Astrocyte (in vitro differentiated cells and primary cell): ENCODE measurements at regions not wholly inside any gene's neighbourhood (a gene's known extent, or its start where the extent isn't known, plus 50 kb on each side); places are given as distances from the start of the nearest gene placed in this dataset.
A peak's percentile ranks its signal among the peaks of the same experiment; 100 is the strongest.

Source experiments
- DNase-seq: peaks from one replicate; pipeline ENCODE4 v3.0.0-alpha.2; 2010; ENCODE audit warnings: low read depth
- FAIRE-seq: peaks from 2 replicates; lab custom pipeline; 2011; peaks lifted over from hg19 to GRCh38; lab: Jason Lieb, UNC
- H2AFZ ChIP-seq: 2 replicates; pipeline ENCODE4 v1.6.0; 2012; ENCODE audit warnings: low read depth, low read length, inconsistent platforms
- H3K27ac ChIP-seq: 2 replicates; pipeline ENCODE4 v1.5.1; 2011; ENCODE audit warnings: low read depth, low read length, inconsistent platforms
- H3K27me3 ChIP-seq: 2 replicates; pipeline ENCODE4 v1.6.0; 2011; ENCODE audit warnings: low read length, inconsistent platforms; ENCODE audit not compliant: insufficient read depth
- H3K36me3 ChIP-seq: 2 replicates; pipeline ENCODE4 v1.5.1; 2011; ENCODE audit warnings: low read length, inconsistent platforms; ENCODE audit not compliant: insufficient read depth
- H3K4me1 ChIP-seq: 2 replicates; pipeline ENCODE4 v1.5.1; 2011; ENCODE audit warnings: low read length, inconsistent platforms; ENCODE audit not compliant: insufficient read depth
- H3K4me2 ChIP-seq: 2 replicates; pipeline ENCODE4 v1.6.0; 2012; ENCODE audit warnings: low read length, inconsistent platforms
- H3K4me3 ChIP-seq: 2 replicates; pipeline ENCODE4 v1.5.1; 2011; ENCODE audit warnings: low read depth, mild to moderate bottlenecking, low read length, inconsistent platforms; ENCODE audit not compliant: insufficient read depth
- H3K79me2 ChIP-seq: 2 replicates; pipeline ENCODE4 v1.6.0; 2012; ENCODE audit warnings: mild to moderate bottlenecking, low read length, inconsistent platforms; ENCODE audit not compliant: insufficient read depth
- H3K9ac ChIP-seq: 2 replicates; pipeline ENCODE4 v1.6.0; 2012; ENCODE audit warnings: mild to moderate bottlenecking, low read length, inconsistent platforms
- H3K9me3 ChIP-seq: 2 replicates; pipeline ENCODE4 v1.5.1; 2012; ENCODE audit warnings: low read depth, mild to moderate bottlenecking, low read length, inconsistent platforms; ENCODE audit not compliant: insufficient read depth
- H4K20me1 ChIP-seq: 2 replicates; pipeline ENCODE4 v1.6.0; 2012; ENCODE audit warnings: low read length, inconsistent platforms; ENCODE audit not compliant: insufficient read depth
- H3K27ac Mint-ChIP-seq: one replicate; pipeline ENCODE4 v1.8.0; 2021; ENCODE audit warnings: mild to moderate bottlenecking, mixed read lengths; ENCODE audit not compliant: unreplicated experiment
- H3K27me3 Mint-ChIP-seq: one replicate; pipeline ENCODE4 v1.8.0; 2021; ENCODE audit warnings: low read depth, mixed read lengths; ENCODE audit not compliant: unreplicated experiment
- H3K36me3 Mint-ChIP-seq: one replicate; pipeline ENCODE4 v1.8.0; 2021; ENCODE audit warnings: low read depth, mixed read lengths; ENCODE audit not compliant: unreplicated experiment
- H3K4me1 Mint-ChIP-seq: one replicate; pipeline ENCODE4 v1.8.0; 2021; ENCODE audit warnings: low read depth, mixed read lengths; ENCODE audit not compliant: unreplicated experiment
- H3K4me3 Mint-ChIP-seq: one replicate; pipeline ENCODE4 v1.8.0; 2021; ENCODE audit warnings: mild to moderate bottlenecking, moderate library complexity, mixed read lengths; ENCODE audit not compliant: unreplicated experiment
- H3K9me3 Mint-ChIP-seq: one replicate; pipeline ENCODE4 v1.8.0; 2021; ENCODE audit warnings: mild to moderate bottlenecking, mixed read lengths; ENCODE audit not compliant: unreplicated experiment
- CTCF ChIP-seq: IDR thresholded peaks from 2 replicates; pipeline ENCODE4 v1.5.1; 2011; ENCODE audit warnings: low read depth, mild to moderate bottlenecking, inconsistent platforms, low read length, moderate library complexity; ENCODE audit not compliant: insufficient read depth
- EZH2 ChIP-seq: IDR thresholded peaks from 2 replicates; pipeline ENCODE4 v1.6.1; 2012; ENCODE audit warnings: mild to moderate bottlenecking, low read length, inconsistent platforms; ENCODE audit not compliant: insufficient read depth

- H3K4me1 Mint-ChIP-seq, result peaks cover 38% of the 10 kb centered on the region
- H3K27me3 Mint-ChIP-seq, result no peaks in the 10 kb centered on the region
- no peak overlapping the region for H3K27ac ChIP-seq
- H3K36me3 ChIP-seq, result no peaks in the 10 kb centered on the region
- H3K36me3 Mint-ChIP-seq, result no peaks in the 10 kb centered on the region
- H3K9me3 ChIP-seq, result no peaks in the 10 kb centered on the region
- H3K27me3 ChIP-seq, result no peaks in the 10 kb centered on the region
- no peak overlapping the region for H3K4me3 Mint-ChIP-seq
- H3K4me1 ChIP-seq, result peaks cover 15% of the 10 kb centered on the region
- no peak overlapping the region for H2AFZ ChIP-seq
- no peak overlapping the region for H3K4me3 ChIP-seq
- H3K9ac ChIP-seq, result no peak overlapping the region
- DNase-seq (no peak), FAIRE-seq (no peak)
- peaks cover 6% of the 10 kb centered on the region for H3K9me3 Mint-ChIP-seq
- H3K4me2 ChIP-seq, result no peak overlapping the region
- TF ChIP-seq EZH2, result no peak
- no peak for TF ChIP-seq CTCF
- no peaks in the 10 kb centered on the region for H4K20me1 ChIP-seq
- H3K27ac Mint-ChIP-seq, result no peak overlapping the region
- H3K79me2 ChIP-seq, result no peaks in the 10 kb centered on the region
These were observed 81.5 kb upstream of the PLEKHG7 start for GRCh38 chr12:92621312-92621711.

- no peak overlapping the region for H3K4me3 Mint-ChIP-seq
- H2AFZ ChIP-seq, result no peak overlapping the region
- no peaks in the 10 kb centered on the region for H3K36me3 Mint-ChIP-seq
- no peaks in the 10 kb centered on the region for H3K27me3 Mint-ChIP-seq
- H3K79me2 ChIP-seq, result no peaks in the 10 kb centered on the region
- no peak overlapping the region for H3K27ac ChIP-seq
- H4K20me1 ChIP-seq, result no peaks in the 10 kb centered on the region
- TF ChIP-seq CTCF (no peak), EZH2 (no peak)
- H3K9ac ChIP-seq, result no peak overlapping the region
- peaks cover 6% of the 10 kb centered on the region for H3K9me3 Mint-ChIP-seq
- no peaks in the 10 kb centered on the region for H3K9me3 ChIP-seq
- H3K4me3 ChIP-seq, result no peak overlapping the region
- FAIRE-seq (peak; percentile 23), DNase-seq (peak; percentile 31)
- H3K4me1 ChIP-seq, result peaks cover 15% of the 10 kb centered on the region
- no peak overlapping the region for H3K4me2 ChIP-seq
- H3K36me3 ChIP-seq, result no peaks in the 10 kb centered on the region
- H3K27ac Mint-ChIP-seq, result peak overlapping the region; percentile 54
- no peaks in the 10 kb centered on the region for H3K27me3 ChIP-seq
- peaks cover 31% of the 10 kb centered on the region for H3K4me1 Mint-ChIP-seq
These were observed 82.8 kb upstream of the PLEKHG7 start for GRCh38 chr12:92619730-92620684.

GRCh38 chr12:92619026-92619425 lies 83.8 kb upstream of the PLEKHG7 start:
- H3K4me3 ChIP-seq, result no peak overlapping the region
- no peaks in the 10 kb centered on the region for H3K36me3 ChIP-seq
- Mint-ChIP-seq H3K36me3 (no peaks in the 10 kb centered on the region), H3K27ac (no peak overlapping the region), H3K4me3 (no peak overlapping the region), H3K9me3 (peaks cover 6% of the 10 kb centered on the region), H3K4me1 (peaks cover 23% of the 10 kb centered on the region), H3K27me3 (no peaks in the 10 kb centered on the region)
- H4K20me1 ChIP-seq, result no peaks in the 10 kb centered on the region
- H3K9ac ChIP-seq, result no peak overlapping the region
- no peaks in the 10 kb centered on the region for H3K9me3 ChIP-seq
- H3K27me3 ChIP-seq, result no peaks in the 10 kb centered on the region
- H3K27ac ChIP-seq, result no peak overlapping the region
- H2AFZ ChIP-seq, result no peak overlapping the region
- no peak for DNase-seq
- H3K79me2 ChIP-seq, result no peaks in the 10 kb centered on the region
- no peak for FAIRE-seq
- H3K4me1 ChIP-seq, result peaks cover 5% of the 10 kb centered on the region
- no peak overlapping the region for H3K4me2 ChIP-seq
- TF ChIP-seq CTCF (no peak), EZH2 (no peak)
